GM21619 (cell line): ENCODE measurements at regions not wholly inside any gene's neighbourhood (a gene's known extent, or its start where the extent isn't known, plus 50 kb on each side); places are given as distances from the start of the nearest gene placed in this dataset.
"Not testable (repeated sequence)": the region's sequence is repeated elsewhere in the genome, so short reads cannot be mapped to it uniquely, and the experiment has no call there.

ENCODE experiments used
- ATAC-seq: cut with Tn5 transposase; IDR thresholded peaks from one replicate; pipeline ENCODE4 v1.9.1; 2021; ENCODE audit not compliant: unreplicated experiment

DNA sequence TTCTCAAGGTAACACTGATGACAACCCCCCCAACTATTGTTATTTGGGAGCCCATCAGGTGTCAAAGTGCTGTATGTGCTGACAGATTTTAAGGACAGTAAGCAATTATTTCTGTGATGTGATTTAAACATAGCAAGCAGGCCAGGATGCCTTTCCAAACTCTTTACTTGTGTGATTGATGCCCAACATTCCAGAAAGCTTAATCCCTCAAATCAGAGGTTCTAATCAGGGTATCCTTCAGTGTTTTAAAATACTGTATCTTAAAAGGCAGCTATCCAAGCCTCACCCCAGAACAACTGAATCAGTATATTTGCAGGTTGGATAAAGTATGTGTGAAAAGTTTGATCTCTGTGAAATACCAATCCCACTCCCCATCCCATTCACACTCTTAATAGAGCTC lies 119.7 kb downstream of the GASK1B start:
- ATAC-seq = no peak

DNA sequence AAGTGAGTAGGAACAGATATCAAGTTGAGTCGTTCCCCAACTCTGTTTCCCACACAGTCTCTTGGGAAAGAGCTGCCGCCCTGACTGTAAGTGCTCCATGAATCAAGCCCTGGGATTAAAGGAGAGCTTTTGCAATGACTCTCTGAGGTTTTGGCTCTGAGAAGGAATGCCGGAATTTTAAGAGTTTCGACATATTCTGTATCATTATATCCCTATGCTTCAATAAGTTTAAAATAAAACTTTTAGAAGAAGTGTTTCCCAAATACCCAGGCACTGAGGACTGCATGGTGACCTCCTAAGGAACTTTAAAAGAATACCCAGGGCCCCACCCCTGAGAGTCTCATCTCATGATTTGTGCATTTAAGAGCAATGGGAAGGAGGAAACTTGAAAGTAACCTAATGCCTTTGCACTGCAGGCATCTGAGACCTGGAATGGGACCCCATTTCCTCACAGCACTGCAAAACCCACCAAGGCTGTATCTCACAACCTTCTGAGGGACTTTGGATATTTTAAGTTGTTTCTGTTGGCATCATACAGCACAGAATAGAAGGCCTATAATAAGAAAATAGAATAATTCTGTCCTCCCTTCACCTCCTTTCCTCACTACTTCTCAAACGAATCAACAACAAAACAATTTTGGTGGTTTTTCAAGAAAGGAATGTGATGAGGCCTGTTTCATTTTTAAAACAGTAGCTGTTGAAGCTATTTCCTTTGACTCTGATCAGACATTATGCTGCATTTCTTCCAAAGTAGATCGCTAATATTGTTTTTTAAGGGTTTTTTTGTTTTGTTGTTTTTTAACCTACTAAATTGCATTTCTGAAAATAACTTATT lies 121.2 kb downstream of the GASK1B start:
- ATAC-seq = no peak

DNA sequence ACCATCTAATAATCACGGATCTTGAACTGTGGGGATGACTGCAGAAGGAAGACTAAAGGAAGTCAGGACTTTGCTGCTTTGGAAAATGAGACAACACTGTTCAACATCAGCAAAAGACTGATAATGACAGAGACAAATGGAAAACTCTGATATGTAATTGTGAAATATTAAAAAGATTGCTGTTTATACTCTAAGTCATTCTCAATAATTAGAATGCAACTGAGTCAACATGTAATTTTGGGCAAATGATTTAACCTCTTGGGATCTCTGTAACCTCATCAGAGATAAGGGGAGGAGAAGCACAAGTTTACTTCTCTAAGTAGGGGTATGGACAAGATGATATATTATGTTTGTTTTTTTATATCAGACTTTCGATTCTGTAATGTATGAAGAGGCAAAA lies 121.9 kb downstream of the GASK1B start:
- no peak for ATAC-seq

DNA sequence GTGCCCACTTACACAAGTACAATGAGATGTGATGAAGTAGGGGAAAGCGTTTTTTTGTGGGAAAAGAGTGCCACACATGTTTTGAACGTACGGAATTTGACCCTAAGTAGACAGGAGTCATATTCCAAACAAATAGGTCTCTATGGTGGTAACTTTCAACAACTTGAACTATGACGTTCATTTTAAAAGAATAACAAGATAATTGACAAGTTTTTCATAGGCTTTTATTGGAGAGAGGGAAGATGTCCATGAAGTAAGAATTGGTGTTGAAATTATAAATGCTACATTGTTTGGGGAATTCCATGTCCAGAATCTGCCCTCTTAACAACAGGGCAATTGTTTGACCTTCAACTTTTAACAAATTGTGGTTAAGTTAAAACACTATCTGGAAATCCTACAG lies 126.5 kb downstream of the GASK1B start:
- ATAC-seq = no peak

DNA sequence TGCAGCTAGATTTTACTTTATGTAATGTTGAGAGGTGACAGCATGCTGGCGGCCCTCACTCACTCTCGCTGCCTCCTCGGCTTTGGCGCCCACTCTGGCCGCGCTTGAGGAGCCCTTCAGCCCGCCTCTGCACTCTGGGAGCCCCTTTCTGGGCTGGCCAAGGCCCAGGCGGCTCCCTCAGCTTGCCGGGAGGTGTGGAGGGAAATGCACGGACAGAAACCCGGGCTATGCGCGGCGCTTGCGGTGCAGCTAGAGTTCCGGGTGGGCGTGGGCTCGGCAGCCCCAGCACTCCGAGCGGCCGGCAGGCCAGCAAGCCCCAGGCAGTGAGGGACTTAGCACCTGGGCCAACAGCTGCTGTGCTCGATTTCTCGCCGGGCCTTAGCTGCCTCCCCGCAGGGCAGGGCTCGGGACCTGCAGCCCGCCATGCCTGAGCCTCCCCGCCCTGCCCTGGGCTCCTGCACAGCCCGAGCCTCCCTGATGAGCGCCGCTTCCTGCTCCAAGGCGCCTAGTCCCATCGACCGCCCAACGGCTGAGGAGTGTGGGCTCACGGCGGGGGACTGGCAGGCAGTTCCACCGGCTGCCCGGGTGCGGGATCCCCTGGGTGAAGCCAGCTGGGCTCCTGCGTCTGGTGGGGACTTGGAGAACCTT lies 128.7 kb downstream of the GASK1B start:
- no peak for ATAC-seq

DNA sequence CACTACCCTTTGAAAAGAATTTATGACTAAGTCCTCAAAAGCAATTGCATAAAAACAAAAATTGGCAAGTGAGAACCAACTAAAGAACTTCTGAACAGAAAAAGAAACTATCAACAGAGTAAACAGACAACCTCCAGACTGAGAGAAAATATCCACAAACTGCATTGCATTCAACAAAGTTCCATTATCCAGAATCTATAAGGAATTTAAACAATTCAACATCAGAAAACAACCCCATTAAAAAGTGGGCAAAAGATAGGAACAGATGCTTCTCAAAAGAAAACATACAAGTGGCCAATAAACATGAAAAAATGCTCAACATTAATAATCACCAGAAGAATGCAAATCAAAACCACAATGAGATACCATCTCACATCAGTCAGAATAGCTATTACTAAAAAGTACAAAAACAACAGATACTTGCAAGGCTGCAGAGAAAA lies 130.2 kb downstream of the GASK1B start:
- ATAC-seq = no peak

DNA sequence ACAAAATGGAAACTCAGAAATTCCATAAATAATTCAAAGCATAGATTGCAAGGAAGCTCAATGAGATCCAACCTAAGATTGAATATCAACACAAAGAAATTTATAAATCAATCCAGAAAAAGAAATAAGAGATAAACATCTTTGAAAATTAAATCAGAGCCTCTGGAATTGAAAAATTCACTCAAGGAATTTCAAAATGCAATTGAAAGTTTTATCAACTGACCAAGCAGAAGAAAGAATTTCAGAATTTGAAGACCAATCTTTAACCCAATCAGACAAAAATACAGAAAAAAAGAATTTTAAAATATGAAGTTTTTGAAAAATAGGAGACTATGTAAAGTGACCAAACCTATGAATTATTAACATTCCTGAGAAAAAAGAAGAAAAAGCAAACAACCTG lies 134.1 kb downstream of the GASK1B start:
- no peak for ATAC-seq

DNA sequence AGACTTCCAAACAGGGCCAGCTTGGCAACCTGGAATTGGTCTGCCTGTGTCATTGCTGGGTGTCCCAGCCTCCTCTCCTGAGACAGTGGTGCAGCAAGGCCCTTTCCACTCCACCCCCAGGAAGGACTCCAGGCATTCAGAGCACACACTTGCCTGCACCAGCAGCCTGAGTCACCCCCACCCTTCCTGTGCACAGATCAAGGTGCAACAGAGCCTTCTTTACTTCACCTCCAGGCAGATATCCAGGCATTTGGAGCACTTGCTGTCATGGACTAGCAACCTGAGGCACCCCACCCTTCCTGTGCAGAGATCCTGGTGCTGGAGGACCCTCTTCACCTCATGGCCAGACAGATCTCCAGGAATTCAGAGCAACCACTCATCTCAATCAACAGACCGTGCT lies 135.8 kb downstream of the GASK1B start:
- ATAC-seq = no peak

DNA sequence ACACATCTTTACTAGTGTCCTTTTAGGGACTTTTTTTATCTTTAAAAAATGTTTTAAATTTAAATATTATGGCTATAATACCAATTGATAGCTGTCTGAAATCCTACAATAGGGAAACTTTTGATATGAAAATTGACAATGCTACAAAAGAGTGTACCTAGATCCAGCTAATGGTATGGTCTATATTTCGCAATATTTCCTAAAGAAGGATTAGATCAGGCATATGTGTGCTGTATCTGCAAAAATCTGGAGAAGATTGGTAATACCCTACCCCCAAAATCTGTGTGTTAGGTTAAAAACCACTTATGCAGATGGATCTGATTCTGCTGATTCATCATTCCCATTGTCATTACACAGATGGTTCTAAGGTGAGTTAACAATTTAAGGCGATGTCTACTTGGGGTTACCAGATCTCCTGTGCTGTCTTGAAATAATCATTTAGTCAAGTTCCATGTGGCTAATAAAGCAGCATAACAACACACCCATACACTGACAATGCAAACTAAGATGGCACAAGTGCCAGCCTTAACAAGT lies 137.1 kb downstream of the GASK1B start:
- no peak for ATAC-seq

DNA sequence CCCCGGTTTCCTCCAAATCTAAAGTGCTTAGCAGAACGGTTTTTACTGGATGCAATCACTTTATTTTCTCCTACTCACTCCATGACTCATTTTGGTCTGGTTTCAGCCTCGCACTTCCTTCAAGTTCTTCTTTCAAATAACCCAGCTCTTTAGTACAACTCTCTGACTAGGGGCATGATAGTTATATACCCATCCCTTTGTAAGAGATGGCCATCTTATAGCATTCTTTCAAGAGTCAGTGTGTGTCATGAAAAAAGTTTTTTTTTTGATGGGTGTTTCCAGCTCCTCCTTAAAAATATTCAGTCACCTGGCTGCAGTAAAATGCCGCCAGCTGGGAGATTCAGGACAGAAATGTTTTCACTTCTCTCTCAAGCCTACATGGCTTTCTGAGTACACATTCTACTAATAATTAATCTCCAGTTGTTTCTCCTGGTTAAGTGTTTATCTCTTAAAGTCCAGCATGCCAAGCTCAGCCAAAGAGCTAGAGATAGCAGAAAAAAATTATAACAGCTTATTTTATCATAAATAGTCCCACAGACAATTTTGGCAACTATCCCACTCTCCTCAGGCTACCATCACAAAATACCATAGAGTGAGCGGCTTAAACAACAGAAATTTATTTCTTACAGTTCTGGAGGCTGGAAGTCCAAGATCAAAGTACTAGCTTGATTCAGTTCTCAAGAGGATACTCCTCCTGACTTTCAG lies 139.3 kb downstream of the GASK1B start:
- no peak for ATAC-seq

DNA sequence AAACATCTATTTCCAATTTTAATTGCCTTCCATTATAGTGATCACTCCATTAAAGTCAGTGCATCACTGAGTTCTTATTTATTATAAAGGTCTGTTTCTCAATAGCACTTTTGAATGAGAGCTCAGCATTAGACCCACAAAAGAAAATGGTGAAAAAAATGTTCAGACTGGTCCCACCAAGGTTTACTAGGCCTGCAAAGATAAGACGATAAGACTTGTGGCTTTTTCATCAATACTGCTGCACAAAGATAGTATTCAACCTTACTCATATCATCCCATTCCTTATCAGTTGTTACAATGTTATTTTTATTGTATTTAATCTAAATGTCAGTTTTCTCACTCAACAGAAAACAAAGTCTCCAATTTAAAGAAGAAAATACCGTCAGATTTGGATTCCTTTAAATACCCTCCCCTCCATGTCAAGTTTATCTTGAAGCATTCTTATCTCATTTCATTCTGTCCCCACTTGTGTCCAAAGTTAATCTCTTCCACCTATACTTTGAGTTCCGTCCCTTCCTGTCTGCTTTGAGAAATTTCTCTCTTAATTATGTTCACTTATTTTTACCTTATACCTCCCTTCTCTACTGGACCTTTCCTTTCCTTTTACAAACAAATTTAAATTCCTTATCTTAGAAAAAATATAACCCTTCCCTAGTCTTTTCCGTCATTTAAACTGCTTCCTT lies 140.0 kb downstream of the GASK1B start:
- no peak for ATAC-seq

DNA sequence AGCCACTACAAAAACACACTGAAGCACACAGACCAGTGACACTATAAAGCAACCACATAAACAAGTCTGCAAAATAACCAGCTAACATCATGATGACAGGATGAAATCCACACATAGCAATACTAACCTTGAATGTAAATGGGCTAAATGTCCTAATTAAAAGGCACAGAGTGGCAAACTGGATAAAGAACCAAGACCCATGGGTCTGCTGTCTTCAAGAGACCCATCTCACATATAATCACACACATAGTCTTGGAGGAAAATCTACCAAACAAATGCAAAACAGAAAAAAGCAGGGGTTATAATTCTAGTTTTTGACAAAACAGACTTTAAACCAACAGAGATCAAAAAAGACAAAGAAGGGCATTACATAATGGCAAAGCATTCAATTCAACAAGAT lies 144.4 kb downstream of the GASK1B start:
- not testable (repeated sequence) for ATAC-seq

DNA sequence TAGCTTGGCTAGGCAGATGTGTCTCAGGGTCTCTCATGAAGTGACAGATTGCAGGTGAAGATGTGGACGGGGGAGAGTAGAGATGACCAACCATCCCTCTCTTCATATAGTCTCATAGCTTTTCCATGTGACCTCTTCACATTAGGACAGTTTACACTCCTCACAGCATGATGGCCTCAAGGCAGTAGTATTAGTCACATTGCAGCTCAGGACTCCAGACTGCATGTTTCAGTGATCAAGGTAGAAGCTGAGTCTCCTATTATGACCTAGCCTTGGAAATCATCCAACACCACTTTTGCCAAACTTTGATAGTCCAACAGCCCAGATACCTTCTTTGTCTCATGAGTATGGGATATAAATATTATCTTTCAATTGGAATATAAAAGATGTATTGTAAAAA lies 147.7 kb downstream of the GASK1B start:
- ATAC-seq = no peak

DNA sequence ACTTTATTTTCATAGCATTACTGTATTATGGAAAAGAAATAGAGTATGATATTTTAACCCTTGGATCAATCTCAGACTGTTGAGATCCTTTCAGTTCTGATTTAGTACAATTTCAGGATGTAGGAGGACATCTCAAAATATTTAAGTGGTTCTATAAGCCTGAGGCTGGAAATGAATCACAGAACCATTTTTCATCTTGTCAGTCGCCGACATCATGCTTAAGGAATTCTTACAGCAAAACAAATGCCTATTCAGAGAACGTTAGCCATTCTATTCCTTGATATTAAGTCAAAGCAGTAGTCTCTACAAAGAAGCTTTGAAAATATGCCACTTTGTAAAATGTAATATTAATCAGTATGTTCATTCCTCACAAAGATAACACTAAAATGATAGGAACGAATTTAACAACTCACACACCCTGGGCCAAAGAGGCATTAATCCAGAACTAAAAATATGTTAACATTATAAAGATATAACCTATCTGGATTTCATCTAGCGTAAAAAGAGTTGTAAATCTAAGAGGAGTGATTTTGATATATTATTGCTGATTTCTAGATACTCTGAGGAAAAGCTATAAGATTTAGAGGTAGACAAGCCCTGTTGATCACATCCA lies 152.0 kb downstream of the GASK1B start:
- no peak for ATAC-seq

DNA sequence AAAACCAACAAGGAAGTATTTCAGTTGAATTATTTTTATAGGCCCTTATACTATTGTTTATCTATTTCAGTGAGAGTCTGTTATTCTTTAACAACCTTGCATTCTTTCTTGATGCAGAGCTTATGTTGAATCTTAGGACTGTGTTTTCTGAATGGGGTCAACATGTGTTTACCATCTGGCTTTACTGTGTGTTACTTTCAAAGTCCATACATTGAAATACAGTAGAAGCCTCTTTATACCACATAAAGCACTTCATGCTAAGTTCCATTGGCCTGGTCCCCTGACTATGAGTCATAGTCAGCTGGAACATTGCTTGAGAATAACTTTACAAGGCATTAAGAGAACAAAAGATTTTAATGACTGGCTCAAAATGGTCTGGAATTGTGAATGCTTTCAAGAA lies 152.6 kb downstream of the GASK1B start:
- ATAC-seq = no peak

DNA sequence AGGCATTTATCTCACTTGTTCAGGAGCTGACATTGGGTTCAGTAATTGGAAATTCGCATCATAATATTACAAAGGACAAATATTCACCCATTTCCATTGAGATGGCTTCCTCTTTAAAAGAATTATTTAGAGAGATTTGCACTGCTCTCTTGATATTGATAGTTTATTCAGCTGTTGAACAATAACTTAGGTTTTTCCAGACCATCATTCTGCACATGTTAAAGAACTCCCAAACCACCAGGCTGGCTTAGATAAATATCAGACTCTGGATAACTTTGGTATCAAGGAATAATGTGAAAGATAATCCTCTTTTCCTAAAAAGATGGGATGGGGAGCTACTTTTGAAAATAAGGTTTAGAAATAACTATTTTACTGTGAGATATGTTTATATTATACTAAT lies 154.0 kb downstream of the GASK1B start:
- ATAC-seq = no peak

DNA sequence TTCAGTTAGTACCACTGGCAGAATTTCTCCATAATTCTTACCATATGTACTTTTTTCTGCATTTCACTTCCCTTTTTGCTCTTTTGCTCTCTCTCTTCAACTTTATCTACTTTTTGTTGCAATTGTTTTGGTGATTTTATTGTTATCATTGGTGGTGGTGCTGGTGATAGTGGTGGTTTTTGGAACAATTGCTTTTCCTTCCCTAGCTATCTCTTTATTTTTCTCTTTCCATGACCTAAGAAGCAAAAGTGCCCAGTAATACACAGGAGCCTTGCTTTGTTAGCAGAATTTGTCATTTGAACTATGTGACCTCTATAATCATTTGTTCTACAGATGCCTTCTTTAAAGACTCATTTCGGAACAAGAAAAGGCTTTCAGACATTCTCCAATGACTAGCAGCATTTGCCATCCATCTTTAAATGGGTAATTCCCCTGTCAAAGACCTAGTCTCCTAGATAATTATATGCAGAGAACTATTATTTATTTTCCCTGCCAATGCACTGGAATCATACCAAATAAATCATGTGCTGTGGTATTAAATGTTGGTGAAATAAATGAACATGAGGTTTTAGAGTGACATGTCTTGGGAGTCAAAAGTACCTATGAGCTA lies 154.5 kb downstream of the GASK1B start:
- ATAC-seq = no peak

DNA sequence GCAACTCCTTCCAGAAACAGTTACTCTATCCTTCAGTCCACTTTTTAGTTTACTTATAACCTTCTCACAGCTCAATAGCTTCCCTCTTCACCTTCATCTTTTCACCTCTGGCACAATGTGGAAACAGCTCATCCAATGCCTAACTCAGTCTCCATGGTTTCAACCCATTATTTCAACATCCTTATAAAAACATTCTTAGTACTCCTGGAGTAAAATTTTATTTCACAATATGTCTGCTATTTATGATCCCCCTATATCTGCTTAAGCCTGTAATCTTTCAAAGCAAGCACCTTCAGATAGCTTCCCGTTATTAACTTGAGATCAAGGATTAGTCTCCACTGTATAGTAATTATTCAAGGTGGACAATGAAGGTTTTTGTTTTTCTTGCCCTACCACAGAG lies 156.3 kb downstream of the GASK1B start:
- ATAC-seq = no peak

DNA sequence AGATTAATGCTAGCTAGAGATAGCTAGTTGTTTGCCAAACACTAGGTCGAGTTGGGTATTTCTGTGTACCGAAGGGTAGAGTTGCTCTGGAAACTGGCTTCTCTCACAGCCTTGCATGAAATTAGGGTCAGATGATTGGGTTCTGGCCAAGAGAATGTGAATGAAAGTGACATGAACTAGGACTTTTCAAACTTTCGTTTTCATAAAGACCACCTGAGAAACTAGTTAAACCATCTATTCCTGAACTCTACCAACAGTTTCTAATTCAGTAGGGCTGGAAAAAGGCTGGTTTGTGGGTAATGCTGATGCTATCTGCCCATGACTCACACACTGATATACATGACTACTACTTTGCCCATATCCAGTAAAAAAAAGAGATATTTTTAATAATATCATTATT lies 157.6 kb downstream of the GASK1B start:
- ATAC-seq = no peak

DNA sequence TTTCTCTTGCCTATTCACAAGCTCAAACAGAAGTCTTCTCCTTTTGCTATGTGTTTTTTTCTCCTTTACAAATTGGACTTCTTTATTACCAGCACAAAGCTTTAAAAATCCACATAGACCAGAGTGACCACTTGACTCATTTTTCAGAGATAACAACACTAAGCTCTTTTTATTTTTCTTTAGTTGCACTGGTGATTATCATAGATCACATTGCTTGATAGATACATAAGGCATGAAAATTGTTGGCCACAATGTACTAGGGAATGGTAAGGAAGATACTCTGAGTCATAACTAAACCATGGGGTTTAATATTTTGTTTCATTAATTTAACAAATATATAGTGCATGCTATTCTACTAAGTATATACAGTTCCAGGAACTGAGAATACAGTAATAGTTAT lies 159.0 kb downstream of the GASK1B start:
- ATAC-seq = no peak
